ENCODE measurements at regions not wholly inside any gene's neighbourhood (a gene's known extent, or its start where the extent isn't known, plus 50 kb on each side); places are given as distances from the start of the nearest gene placed in this dataset.

DNA sequence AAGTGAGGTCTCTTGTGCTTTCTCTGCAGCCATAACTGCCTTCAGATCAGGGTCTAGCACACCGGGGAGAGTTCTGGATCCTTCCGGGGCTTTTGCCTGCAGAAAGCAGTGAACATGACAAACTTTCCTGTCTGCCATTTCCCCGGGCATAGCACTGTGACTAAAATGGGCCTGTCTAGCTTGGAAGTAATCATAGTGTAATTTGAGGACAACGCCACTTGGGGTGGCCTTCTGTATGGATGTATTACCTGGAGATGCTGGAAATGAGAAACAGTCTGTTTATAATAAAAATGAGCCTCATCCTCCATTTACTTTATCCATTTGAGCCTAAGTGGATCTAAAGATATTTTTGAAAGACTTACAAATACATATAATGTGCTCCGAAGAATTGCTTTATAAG lies 453.7 kb downstream of the VRK1 start:
- intact Hi-C loops (cut with micrococcal nuclease) = no loop called here
- ATAC-seq (ENCODE audit: low read depth) = no peak
- TF ChIP-seq, protein P1, sequence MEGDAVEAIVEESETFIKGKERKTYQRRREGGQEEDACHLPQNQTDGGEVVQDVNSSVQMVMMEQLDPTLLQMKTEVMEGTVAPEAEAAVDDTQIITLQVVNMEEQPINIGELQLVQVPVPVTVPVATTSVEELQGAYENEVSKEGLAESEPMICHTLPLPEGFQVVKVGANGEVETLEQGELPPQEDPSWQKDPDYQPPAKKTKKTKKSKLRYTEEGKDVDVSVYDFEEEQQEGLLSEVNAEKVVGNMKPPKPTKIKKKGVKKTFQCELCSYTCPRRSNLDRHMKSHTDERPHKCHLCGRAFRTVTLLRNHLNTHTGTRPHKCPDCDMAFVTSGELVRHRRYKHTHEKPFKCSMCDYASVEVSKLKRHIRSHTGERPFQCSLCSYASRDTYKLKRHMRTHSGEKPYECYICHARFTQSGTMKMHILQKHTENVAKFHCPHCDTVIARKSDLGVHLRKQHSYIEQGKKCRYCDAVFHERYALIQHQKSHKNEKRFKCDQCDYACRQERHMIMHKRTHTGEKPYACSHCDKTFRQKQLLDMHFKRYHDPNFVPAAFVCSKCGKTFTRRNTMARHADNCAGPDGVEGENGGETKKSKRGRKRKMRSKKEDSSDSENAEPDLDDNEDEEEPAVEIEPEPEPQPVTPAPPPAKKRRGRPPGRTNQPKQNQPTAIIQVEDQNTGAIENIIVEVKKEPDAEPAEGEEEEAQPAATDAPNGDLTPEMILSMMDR (IDR thresholded peaks at IDR 0.05) = no peak
- no peaks in the 10 kb centered on the region for H3K36me3 Mint-ChIP-seq (ENCODE audit: low read depth)
- H3K27ac Mint-ChIP-seq = no peak overlapping the region
- no peak for DNase-seq
- H3K27me3 Mint-ChIP-seq = no peaks in the 10 kb centered on the region
- peaks cover 15% of the 10 kb centered on the region for H3K4me1 Mint-ChIP-seq
- CTCF ChIA-PET = no interaction called here
- POLR2A ChIA-PET = no interaction called here
- no peak overlapping the region for H3K4me3 Mint-ChIP-seq
- peaks cover 4% of the 10 kb centered on the region for H3K9me3 Mint-ChIP-seq

DNA sequence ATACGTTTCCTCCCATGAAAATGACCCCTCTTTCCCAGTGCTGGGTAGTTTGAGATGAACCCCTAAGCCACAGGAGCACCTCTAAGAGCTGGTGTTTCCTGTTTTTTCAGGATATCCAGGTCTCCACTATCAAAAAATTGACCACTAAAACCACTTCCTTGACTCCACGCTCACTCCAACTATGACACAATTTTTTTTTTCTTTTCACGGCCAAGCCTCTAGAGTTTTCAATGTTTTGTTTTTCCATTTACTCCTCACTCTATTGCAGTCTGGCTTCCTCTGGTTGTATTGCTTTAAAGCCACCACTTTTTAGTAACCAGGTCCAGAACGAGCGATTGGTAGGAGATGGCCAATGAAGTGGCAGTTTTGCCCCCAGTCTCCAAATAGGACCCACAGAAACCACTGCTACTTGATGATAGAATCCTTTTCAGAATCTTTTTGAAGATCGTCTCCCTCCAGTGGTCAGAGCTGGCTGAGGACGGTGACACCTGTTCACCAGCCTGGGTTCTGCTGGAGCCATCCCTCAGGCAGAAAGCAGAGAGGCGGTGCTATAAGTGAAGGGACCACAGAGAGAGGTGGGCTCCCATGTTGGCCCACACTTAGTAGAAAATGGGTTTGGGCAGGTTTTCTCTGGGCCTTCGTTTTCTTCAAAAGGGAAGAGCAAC lies 454.4 kb downstream of the VRK1 start:
- peaks cover 15% of the 10 kb centered on the region for H3K4me1 Mint-ChIP-seq
- TF ChIP-seq, protein P1 (IDR thresholded peaks at IDR 0.05) = no peak
- H3K4me3 Mint-ChIP-seq = no peak overlapping the region
- no peaks in the 10 kb centered on the region for H3K36me3 Mint-ChIP-seq (ENCODE audit: low read depth)
- intact Hi-C loops (cut with micrococcal nuclease) = no loop called here
- no peak for ATAC-seq (ENCODE audit: low read depth)
- H3K9me3 Mint-ChIP-seq = peaks cover 4% of the 10 kb centered on the region
- no peaks in the 10 kb centered on the region for H3K27me3 Mint-ChIP-seq
- no peak for DNase-seq
- ChIA-PET POLR2A (no interaction called here), CTCF (no interaction called here)
- no peak overlapping the region for H3K27ac Mint-ChIP-seq

DNA sequence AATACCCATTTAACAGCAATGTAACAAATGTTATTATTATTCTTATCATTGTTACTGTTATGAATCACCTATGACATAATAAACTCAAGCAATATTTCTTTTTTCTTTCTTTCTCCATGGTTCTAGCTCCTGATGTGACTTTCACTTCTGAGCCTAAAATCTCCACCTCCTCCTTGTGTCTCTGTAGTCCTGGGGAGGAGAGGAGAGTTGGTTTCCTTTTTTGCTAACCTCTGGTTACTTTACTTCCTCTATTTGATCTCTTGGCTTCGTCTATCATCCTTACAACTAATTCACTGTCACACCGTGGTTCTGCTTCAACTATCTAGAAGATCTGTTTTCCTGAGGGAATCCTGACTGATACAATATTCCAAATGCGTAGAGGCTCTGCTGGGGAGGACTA lies 456.6 kb downstream of the VRK1 start:
- Mint-ChIP-seq H3K4me1 (peaks cover 15% of the 10 kb centered on the region), H3K27me3 (no peaks in the 10 kb centered on the region), H3K27ac (no peak overlapping the region), H3K4me3 (no peak overlapping the region), H3K36me3 (ENCODE audit: low read depth) (no peaks in the 10 kb centered on the region), H3K9me3 (peaks cover 4% of the 10 kb centered on the region)
- ChIA-PET CTCF (no interaction called here), POLR2A (no interaction called here)
- intact Hi-C loops (cut with micrococcal nuclease) = no loop called here
- no peak for DNase-seq
- ATAC-seq (ENCODE audit: low read depth) = no peak
- TF ChIP-seq, protein P1 (IDR thresholded peaks at IDR 0.05) = no peak

DNA sequence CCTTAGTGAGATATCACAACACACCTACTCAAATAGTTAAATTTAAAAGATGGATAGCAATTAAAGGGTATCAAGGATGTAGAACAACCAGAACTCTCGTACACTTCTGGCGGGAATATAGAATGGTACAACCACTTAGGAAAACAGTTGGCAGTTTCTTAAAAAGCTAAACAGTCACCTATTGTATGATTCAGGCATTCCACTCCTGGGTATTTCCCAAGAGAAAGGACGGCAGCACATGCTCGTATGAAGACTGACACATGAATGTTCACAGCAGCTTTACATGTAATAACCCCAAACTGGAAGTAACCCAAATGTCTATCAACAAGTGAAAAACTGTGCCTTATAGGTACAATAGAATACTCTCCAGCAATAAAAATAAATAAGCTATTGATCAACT lies 465.2 kb downstream of the VRK1 start:
- no peak overlapping the region for H3K27ac Mint-ChIP-seq
- H3K9me3 Mint-ChIP-seq = no peaks in the 10 kb centered on the region
- no peak for ATAC-seq (ENCODE audit: low read depth)
- no peaks in the 10 kb centered on the region for H3K27me3 Mint-ChIP-seq
- intact Hi-C loops (cut with micrococcal nuclease) = no loop called here
- H3K4me3 Mint-ChIP-seq = no peak overlapping the region
- POLR2A ChIA-PET = no interaction called here
- H3K4me1 Mint-ChIP-seq = no peaks in the 10 kb centered on the region
- no peak for DNase-seq
- CTCF ChIA-PET = no interaction called here
- TF ChIP-seq, protein P1 (IDR thresholded peaks at IDR 0.05) = no peak
- no peaks in the 10 kb centered on the region for H3K36me3 Mint-ChIP-seq (ENCODE audit: low read depth)

DNA sequence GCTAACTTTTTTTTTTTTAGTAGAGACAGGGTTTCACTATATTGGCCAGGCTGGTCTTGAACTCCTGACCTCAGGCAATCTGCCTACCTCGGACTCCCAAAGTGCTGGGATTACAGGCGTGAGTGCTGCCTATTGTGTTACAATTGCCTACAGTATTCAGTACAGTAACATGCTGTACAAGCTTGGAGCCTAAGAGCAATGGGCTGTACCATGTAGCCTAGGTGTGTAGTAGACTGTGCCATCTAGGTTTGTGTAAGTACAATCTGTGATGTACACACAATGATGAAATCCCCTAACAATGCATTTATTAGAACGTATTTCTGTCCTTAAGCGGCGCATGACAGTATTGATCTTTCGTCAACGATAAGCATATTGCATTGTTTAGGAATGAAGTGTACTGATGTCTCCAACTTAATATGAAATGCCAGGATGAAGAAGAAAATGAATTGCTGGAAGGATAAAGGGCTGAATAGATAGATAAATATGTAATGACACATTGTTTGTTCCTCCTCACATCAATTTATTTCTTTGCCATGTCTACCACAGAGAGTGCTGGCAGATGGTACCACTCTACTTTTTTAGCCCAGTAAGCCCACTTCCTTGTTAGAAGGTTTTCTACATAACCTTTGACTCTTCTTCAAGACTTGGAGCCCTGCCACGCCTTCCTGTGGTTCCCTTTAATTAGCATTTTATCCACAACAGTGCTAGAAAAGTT lies 467.5 kb downstream of the VRK1 start:
- ATAC-seq (ENCODE audit: low read depth) (no peak), DNase-seq (no peak)
- Mint-ChIP-seq H3K4me3 (no peak overlapping the region), H3K9me3 (no peaks in the 10 kb centered on the region), H3K4me1 (no peaks in the 10 kb centered on the region), H3K27me3 (no peaks in the 10 kb centered on the region), H3K36me3 (ENCODE audit: low read depth) (no peaks in the 10 kb centered on the region), H3K27ac (no peak overlapping the region)
- intact Hi-C loops (cut with micrococcal nuclease) = no loop called here
- POLR2A ChIA-PET = no interaction called here
- TF ChIP-seq, protein P1 (IDR thresholded peaks at IDR 0.05) = no peak
- CTCF ChIA-PET = no interaction called here

All from activated B cell treated with CpG ODN at 0.5 μM for 24 hours (primary cell).